Hematopoietic multipotent progenitor cell treated with erythropoietin and hydrocortisone succinate and interleukin-3 and kit ligand, for 8 days (in vitro differentiated cells): ENCODE measurements at regions not wholly inside any gene's neighbourhood (a gene's known extent, or its start where the extent isn't known, plus 50 kb on each side); places are given as distances from the start of the nearest gene placed in this dataset.

Source experiments
- DNase-seq: peaks from one replicate; pipeline ENCODE4 v3.0.0-alpha.2; 2015

GRCh38 chr4:29521281-29521680 is 1198.9 kb upstream of the PCDH7 start:
- DNase-seq: no peak

DNA sequence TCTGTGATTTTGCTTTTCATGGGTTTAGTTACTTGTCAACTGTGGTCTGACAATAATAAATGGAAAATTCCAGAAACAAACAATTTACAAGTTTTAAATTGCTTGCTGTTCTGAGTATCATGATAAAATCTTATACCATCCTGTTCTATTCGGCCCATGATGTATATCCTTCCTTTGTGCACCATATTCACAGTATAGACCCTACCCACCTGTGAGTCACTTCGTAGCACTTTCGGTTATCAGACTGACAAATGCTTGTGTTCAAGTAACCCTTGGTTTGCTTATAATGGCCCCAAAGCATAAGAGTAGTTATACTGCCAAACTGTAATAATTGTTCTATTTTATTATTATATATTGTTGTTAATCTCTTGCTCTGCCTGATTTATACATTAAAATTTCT is 1183.4 kb upstream of the PCDH7 start:
- DNase-seq: no peak

- no peak for DNase-seq
These were observed 1181.1 kb upstream of the PCDH7 start for GRCh38 chr4:29538889-29539646.

DNA sequence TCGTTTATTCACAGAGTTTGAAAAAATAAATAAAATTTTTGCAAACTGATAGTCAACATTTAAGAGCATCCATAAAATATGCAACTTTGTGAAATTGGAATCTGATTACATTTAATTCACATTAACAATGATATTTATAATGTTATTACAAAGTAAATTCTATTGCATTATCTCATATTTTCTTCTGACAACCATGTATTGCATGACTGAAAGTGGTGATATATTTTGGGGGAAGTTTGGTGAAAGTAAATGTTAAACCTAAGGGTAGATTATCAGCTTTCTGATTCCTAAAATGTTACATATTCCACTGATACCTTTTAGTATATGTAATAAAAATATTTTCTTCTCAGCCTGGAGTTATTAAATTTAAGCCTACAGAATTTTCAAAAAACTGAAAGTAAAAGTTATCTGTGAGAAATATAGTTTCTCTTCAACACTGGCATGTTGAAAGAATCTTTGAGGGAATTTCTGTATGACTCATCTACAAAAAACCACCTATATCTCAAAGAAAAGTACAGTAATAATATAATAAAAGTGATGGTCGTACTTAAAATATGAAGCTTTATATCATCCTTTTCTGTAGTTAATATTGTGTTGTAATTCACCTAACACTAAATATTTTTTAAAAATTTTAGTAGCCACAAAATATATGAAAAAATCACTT is 1179.6 kb upstream of the PCDH7 start:
- DNase-seq: no peak

DNA sequence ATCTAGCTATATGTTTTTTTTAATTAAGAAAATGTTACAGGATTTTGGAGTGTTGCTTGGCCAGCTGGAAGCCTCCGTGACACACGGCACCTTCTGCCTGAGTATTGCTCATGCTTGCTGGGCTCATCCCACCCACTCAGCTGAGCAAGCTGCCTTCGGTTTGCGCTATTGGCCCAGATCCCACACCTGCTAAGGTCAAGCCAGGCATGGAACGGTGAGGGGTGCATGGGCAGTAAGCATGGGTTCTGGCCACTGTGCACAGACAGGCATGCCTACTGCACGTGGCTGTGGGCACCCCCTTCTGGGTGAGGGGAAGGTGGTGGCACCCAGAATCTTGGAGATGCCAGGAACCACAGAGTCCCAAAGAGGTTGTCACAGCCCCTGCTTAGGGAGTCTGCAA is 1178.4 kb upstream of the PCDH7 start:
- no peak for DNase-seq

DNA sequence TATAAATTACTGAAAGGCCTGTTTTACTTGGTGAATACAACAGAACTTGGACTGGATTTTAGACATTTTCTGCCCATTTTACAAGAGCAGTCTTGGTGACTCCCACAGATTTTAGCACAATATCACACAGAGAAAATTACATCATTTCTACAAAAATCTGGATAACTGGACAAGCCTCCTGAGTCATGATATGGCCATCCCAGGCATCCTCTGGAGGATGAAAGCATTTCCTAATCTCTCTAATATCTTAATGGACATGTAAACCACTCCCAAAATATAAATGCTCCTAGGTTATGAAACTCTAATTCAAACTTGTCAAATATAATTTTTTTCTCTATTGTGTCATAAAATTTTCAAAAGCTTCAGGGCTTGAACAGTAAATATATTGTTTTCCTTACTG is 1170.8 kb upstream of the PCDH7 start:
- no peak for DNase-seq

DNA sequence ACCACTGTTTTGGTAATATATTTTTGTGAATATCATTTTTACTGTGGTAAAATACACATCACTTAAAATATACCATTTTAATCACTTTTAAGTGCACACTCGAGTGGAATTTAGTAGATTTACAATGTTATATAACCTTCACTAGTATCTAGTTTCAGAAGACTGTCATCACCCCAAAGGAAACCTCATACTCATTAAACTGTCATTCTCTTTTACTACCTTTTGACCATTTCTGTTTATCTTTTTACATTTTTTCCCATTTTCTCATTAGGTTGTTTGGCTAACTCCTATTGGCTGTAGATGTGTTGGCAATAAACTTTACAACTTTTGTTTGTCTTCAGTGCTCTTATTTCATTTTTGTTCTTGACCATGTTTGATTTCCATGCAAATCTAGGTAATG is 1168.3 kb upstream of the PCDH7 start:
- no peak for DNase-seq

DNA sequence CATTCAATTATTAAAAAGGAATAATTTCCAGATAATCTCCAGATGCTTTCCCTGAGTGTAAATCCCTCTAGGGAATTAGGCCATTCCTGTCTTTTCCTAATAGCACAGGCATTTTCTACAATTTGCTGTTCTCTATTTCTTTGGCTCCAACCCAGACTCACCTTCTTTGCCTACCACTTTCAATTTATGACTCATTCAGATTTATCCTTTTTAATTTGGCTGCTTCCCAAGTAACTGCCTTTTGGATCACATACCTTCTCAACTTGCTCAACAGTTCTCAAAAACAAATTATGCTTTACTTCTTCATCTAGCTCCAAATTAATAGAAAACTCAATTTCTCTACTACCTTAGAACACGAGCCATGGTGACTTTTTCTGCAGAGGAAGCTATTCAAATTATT is 1166.3 kb upstream of the PCDH7 start:
- no peak for DNase-seq

GRCh38 chr4:29558789-29559188 is 1161.4 kb upstream of the PCDH7 start:
- DNase-seq: no peak

GRCh38 chr4:29559286-29559685 is 1160.9 kb upstream of the PCDH7 start:
- no peak for DNase-seq

GRCh38 chr4:29560452-29560851 is 1159.7 kb upstream of the PCDH7 start:
- DNase-seq: no peak

- no peak for DNase-seq
These were observed 1154.9 kb upstream of the PCDH7 start for GRCh38 chr4:29565256-29565655.

- DNase-seq: no peak
These were observed 1153.8 kb upstream of the PCDH7 start for GRCh38 chr4:29566371-29566770.

- no peak for DNase-seq
These were observed 1148.8 kb upstream of the PCDH7 start for GRCh38 chr4:29571322-29571721.

- no peak for DNase-seq
These were observed 1141.8 kb upstream of the PCDH7 start for GRCh38 chr4:29578329-29578728.

DNA sequence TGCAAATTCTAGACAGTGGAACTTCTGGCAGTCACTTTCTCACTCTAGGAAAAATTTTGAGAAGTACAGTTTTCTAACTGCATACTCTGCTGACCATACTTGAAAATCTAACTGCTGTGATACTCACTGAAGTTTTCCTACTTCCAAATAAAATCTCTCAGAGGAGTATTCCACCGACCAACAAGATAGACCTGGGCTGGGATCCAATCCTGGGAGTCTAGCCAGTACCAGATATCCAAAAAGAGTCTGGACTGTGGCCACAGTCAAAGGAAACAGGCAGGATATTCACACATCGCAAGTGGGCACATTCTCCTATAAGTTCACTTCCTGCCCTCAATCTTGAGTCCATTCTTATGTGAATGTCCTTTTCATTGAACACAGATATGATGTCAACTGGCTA is 1138.7 kb upstream of the PCDH7 start:
- DNase-seq: no peak

- DNase-seq: no peak
These were observed 1131.6 kb upstream of the PCDH7 start for GRCh38 chr4:29588617-29589016.

DNA sequence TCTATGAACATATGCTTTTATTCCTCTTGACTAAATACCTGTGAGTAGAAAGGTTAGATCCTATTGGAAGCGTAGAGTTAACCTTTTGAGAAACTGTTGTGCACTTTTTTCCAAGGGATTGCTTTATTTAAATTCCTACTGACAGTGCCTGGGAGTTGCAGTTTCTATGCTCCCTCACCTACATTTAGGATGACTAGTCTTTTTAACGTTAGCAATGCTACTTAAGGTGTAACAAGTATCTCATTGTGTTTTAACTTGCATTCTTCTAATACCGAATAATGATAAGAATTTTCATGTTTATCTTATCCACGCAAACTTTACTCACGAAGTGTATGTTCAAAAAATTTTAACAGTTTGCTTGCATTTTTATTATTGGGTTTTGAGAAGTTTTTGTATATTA is 1123.9 kb upstream of the PCDH7 start:
- DNase-seq: no peak

DNA sequence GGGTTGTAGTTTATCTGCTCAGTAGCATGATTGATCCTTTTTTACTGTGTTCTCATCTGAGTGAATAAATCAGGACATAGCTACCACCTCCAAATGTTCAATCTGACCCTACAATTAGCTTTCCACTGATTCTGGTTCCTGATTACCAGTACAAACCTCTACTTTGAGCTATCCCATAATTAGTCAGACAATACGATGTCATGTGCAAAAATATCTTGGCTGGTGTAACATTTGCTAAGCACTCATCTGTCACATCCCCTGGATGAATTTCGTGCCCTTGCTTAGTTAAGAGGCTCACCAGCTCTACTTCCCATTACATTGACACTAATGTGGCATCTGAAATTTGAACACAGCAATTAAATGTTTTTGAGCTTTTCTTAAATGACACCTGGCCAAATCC is 1101.0 kb upstream of the PCDH7 start:
- no peak for DNase-seq

DNA sequence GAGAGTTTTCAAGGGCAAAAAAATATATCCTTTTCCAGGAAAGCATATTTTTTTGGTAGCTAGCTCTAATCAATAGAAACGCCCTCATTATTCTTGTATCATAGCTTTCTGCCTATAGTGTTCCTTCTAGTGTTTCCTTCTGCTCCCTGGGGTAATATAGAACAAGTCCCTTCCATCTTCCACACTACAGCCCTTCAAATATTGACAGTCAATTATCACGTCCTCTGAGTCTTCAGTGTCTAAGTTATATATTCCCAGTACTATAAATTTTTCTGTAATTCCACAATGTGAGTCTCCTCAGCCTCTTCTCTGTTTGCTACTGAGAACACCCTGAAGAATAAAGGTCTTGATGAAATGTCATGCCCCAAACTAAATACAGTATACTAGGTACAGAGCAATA is 1088.0 kb upstream of the PCDH7 start:
- no peak for DNase-seq

GRCh38 chr4:29636961-29637360 is 1083.2 kb upstream of the PCDH7 start:
- no peak for DNase-seq

GRCh38 chr4:29653221-29653620 is 1066.9 kb upstream of the PCDH7 start:
- no peak for DNase-seq

- DNase-seq: no peak
These were observed 1039.5 kb upstream of the PCDH7 start for GRCh38 chr4:29680644-29681043.

DNA sequence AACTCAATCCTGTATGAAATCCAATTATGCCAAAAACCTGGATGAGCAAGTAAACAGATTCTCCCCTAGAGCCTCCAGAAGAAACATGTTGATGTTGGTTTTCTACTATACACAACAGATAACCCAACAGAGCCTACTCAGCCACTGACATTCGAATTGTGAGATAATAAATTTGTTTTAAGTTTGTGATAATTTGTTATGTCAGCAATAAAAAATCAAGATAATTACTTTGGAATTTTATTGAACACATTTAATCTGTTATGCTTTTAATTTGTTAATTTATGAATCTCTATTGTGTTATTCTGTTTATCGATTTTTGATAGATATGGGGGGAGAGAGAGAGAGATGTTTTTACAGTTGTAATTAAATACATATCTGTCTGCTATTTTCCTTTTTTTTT is 1016.1 kb upstream of the PCDH7 start:
- DNase-seq: no peak

DNA sequence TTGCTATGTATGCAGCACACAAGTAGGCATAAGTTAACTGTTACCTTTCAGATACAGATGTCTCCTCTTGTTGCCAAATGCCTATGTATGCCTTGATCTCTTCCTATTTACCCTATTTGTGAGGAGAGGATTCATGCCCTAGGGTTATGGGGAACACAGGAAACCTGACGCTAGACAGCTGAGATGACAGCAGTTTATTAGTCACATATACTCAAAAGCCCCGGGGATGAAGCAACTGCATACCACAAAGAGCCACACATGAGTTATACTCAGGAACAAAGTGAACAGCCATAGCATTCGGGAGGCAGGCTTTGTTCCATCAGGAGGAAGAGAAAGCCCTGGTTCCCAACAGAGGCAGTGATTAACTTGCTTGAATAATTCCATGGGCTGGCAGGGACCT is 1011.7 kb upstream of the PCDH7 start:
- no peak for DNase-seq
